Epidermal melanocyte (primary cell): ENCODE measurements at regions not wholly inside any gene's neighbourhood (a gene's known extent, or its start where the extent isn't known, plus 50 kb on each side); places are given as distances from the start of the nearest gene placed in this dataset.

Experiments
- DNase-seq: peaks from one replicate; pipeline ENCODE4 v3.0.0; 2011; ENCODE audit warnings: low spot score; ENCODE audit not compliant: insufficient read length

DNA sequence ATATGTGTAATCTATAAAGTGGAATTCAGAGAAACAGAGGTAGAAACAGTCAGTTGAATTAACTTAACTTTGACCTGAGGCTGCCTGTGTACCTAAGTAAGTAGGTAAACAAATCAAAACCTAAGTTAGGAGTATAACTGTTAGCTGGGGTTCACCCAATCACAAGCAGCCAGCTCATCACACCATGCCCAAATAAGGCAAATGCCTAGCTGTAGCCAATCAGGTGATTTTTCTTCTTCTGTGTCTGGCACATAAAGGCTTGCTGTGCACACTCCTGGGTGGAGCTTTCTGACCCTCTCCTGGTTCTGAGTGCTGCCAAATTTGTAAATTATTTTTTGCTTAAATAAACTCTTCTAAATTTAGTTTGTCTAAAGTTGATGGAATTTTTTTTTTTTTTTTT lies 54.7 kb upstream of the TRIM39 start:
- no peak for DNase-seq

DNA sequence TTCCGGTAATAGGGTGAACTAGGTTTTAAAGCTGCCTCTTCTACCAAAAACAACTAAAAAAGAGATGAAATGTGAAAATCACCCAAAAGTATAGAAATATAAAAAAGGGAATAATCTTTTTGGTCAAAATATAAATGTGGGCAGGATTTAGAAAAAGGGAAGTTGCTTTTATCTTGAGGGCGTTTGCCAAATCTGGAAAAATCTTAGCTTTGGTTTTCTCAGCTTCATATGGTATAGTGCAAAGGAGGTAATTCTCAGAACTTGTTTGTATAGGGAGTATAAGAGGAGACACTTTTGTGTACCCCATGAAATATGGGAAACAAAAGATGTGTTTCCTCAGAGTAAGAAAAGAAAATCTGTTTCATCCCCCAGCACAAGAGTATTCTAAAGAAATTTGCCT lies 54.2 kb upstream of the TRIM26 start:
- no peak for DNase-seq

DNA sequence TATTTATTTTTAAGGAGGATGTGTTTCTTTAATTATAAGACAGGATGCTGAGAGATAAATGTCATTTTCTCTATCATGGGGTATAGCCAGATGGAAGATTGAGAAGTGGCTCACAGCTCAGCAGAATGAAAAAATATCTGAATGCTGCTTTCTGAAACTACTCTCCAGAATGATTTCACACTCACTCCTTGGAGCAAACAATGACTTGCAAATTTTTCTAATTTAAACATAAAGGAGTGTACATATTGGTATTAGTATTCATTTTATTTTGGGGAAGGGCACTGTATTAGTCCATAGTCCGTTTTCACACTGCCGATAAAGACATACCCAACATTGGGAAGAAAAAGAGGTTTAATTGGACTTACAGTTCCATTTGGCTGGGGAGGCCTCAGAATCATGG lies 52.4 kb upstream of the TRIM26 start:
- no peak for DNase-seq

DNA sequence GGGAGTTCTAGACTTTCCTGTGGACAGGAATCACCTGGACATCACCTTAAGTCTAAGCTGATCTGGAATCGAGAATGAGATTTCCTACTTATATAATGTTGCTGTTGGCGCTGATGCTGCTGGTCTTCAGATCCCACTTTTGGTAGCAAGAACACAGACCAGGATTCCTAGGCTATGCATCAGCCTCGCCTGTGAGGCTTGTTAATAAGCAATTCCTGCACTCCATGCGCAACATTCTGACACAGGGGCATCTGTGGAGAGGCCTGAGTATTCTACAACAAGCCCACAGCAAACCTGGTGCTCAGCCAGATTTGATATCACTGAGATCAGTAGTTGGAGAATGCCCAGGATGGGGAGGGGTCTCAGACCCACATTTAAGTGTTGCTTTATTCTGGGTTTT lies 52.0 kb upstream of the TRIM26 start:
- no peak for DNase-seq

DNA sequence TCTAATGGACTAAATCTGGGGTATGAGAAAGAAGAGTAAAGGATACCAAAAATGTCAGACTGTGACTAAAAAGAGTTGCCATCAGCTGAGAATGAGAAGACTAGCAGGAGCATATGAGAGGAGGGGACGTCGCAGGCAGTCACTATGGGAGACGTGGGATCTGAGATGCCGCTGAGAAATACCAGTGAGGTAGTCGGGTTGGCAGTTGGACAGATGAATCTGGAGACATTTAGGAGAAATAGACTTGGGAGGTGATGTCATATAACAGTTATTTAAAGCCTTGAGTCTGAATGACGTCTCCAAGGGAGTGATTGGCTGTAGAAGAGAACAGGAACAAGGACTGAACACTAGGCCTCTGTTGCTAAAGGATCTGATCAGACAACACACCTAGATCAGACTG lies 51.5 kb upstream of the TRIM26 start:
- no peak for DNase-seq

DNA sequence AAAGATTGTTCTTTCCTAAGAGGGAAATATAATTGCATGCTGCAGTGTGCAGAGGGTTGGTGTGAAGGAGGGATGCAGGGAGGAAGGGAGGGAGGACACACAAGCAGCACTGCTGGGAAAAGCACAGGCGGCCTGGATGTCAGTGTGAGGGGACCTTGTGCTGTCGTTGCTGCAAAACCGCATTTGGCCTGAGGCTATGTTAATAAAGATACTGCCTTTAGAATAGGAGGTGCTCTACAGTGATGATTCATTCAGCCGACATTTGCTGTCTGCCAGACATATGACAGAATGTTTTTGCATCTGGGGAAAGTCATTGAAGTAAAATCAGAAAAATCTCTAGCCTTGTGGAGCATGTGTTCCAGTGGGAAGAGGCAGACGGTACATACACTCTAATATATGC lies 50.5 kb upstream of the TRIM26 start:
- peak; percentile 29 for DNase-seq
